PC-9 (cell line): ENCODE measurements at regions not wholly inside any gene's neighbourhood (a gene's known extent, or its start where the extent isn't known, plus 50 kb on each side); places are given as distances from the start of the nearest gene placed in this dataset.

ENCODE experiments used
- CTCF ChIP-seq: fragments of 200-600 bp; sonication (generic); conservative IDR thresholded peaks from 2 replicates; pipeline ENCODE4 v1.6.1; 2017; ENCODE audit warnings: mixed run types, antibody characterized with exemption, mild to moderate bottlenecking, moderate library complexity
- EZH2 ChIP-seq: fragments of 200-600 bp; sonication (generic); IDR thresholded peaks from 2 replicates; pipeline ENCODE4 v1.8.0; 2017; ENCODE audit warnings: antibody characterized with exemption, low read depth

GRCh38 chr14:62409626-62410300 lies 635.5 kb downstream of the KCNH5 start:
- no peak for TF ChIP-seq CTCF
- no peak for TF ChIP-seq EZH2
